Natural killer cell (primary cell): ENCODE measurements at regions not wholly inside any gene's neighbourhood (a gene's known extent, or its start where the extent isn't known, plus 50 kb on each side); places are given as distances from the start of the nearest gene placed in this dataset.
"Not testable (repeated sequence)": the region's sequence is repeated elsewhere in the genome, so short reads cannot be mapped to it uniquely, and the experiment has no call there.

ENCODE experiments used
- ATAC-seq, 3 donors: fragments of 150-1000 bp in 2 of 3; fragments of 200-7000 bp in 1 of 3; cut with Tn5 transposase; 1 replicate in 1 of 3; 2 replicates in 2 of 3; pipeline ENCODE4 v1.10.0; 2021; ENCODE audit warnings: mild to moderate bottlenecking in 2 of 3, moderate library complexity in 2 of 3
- DNase-seq, 2 donors: peaks; one replicate each; pipeline versions ENCODE4 v3.0.0 to v3.0.0-alpha.2; 2013 to 2021; ENCODE audit warnings: mixed read lengths in 1 of 2
- H3K27ac ChIP-seq: one replicate; pipeline ENCODE4 v1.5.1; 2013; ENCODE audit warnings: mild to moderate bottlenecking, low read length
- H3K27me3 ChIP-seq: one replicate; pipeline ENCODE4 v1.6.1; 2013; ENCODE audit warnings: low read length; ENCODE audit not compliant: control insufficient read depth, insufficient read depth
- H3K36me3 ChIP-seq: one replicate; pipeline ENCODE4 v1.6.1; 2013; ENCODE audit warnings: low read length; ENCODE audit not compliant: control insufficient read depth, insufficient read depth
- H3K4me1 ChIP-seq: one replicate; pipeline ENCODE4 v1.6.1; 2013; ENCODE audit warnings: low read length; ENCODE audit not compliant: control insufficient read depth, insufficient read depth
- H3K4me3 ChIP-seq: one replicate; pipeline ENCODE4 v1.5.1; 2013; ENCODE audit warnings: low read length
- H3K9me3 ChIP-seq: one replicate; pipeline ENCODE4 v1.6.1; 2013; ENCODE audit warnings: low read length; ENCODE audit not compliant: control insufficient read depth, insufficient read depth
- H3K27ac Mint-ChIP-seq, 2 donors: one replicate each; pipeline ENCODE4 v1.8.0; 2022; ENCODE audit warnings: mild to moderate bottlenecking in 2 of 2, mixed read lengths in 2 of 2, moderate library complexity in 1 of 2
- H3K27me3 Mint-ChIP-seq, 2 donors: one replicate each; pipeline ENCODE4 v1.8.0; 2022; ENCODE audit warnings: low read depth in 2 of 2, mixed read lengths in 2 of 2
- H3K36me3 Mint-ChIP-seq: one replicate; pipeline ENCODE4 v1.8.0; 2022; ENCODE audit warnings: mixed read lengths
- H3K4me1 Mint-ChIP-seq, 2 donors: one replicate each; pipeline ENCODE4 v1.8.0; 2022; ENCODE audit warnings: mixed read lengths in 2 of 2
- H3K4me3 Mint-ChIP-seq: one replicate; pipeline ENCODE4 v1.8.0; 2022; ENCODE audit warnings: mild to moderate bottlenecking, moderate library complexity, mixed read lengths
- H3K9me3 Mint-ChIP-seq, 2 donors: one replicate each; pipeline ENCODE4 v1.8.0; 2022; ENCODE audit warnings: mixed read lengths in 2 of 2
- WGBS: methylation state at CpG from one replicate; pipeline ENCODE4 v1.1.7; 2013; ENCODE audit warnings: missing lambda C conversion rate; ENCODE audit not compliant: insufficient coverage; 5-methylcytosine and 5-hydroxymethylcytosine counted together
- intact Hi-C: fragments of 100-400 bp; cut with micrococcal nuclease; formaldehyde crosslinking; loops from one replicate; pipeline ENCODE4 v1.14.2; 2022

DNA sequence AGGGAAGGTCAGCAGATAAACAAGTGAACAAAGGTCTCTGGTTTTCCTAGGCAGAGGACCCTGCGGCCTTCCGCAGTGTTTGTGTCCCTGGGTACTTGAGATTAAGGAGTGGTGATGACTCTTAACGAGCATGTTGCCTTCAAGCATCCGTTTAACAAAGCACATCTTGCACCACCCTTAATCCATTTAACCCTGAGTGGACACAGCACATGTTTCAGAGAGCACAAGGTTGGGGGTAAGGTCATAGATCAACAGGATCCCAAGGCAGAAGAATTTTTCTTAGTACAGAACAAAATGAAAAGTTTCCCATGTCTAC is 966.4 kb upstream of the DEFB115 start:
- DNase-seq, ATAC-seq, H3K9me3 ChIP-seq, H3K36me3 ChIP-seq, H3K27me3 ChIP-seq, H3K36me3 Mint-ChIP-seq, H3K4me3 ChIP-seq, H3K27me3 Mint-ChIP-seq, intact Hi-C loops, H3K27ac ChIP-seq, H3K9me3 Mint-ChIP-seq: not testable (repeated sequence)
- H3K4me1 Mint-ChIP-seq: peaks cover 26 to 47% of the 10 kb centered on the region in 2 donors
- peak overlapping the region; percentile 96 to 99 for H3K27ac Mint-ChIP-seq
- peaks cover 15% of the 10 kb centered on the region for H3K4me1 ChIP-seq
- WGBS: no CpG with 5 or more reads among the region's 4 CpGs
- H3K4me3 Mint-ChIP-seq: peak overlapping the region; percentile 83

- DNase-seq, H3K27me3 ChIP-seq, H3K27ac ChIP-seq, H3K4me3 Mint-ChIP-seq, H3K27ac Mint-ChIP-seq, H3K36me3 Mint-ChIP-seq, H3K9me3 ChIP-seq, ATAC-seq, H3K36me3 ChIP-seq, H3K9me3 Mint-ChIP-seq, intact Hi-C loops, H3K27me3 Mint-ChIP-seq, H3K4me3 ChIP-seq: not testable (repeated sequence)
- WGBS: 99% methylated on average over 24 of the region's 32 CpGs
- peaks cover 26 to 41% of the 10 kb centered on the region in 2 donors for H3K4me1 Mint-ChIP-seq
- H3K4me1 ChIP-seq: peaks cover 15% of the 10 kb centered on the region
Measured at GRCh38 chr20:30291686-30292085, 965.8 kb upstream of the DEFB115 start.

DNA sequence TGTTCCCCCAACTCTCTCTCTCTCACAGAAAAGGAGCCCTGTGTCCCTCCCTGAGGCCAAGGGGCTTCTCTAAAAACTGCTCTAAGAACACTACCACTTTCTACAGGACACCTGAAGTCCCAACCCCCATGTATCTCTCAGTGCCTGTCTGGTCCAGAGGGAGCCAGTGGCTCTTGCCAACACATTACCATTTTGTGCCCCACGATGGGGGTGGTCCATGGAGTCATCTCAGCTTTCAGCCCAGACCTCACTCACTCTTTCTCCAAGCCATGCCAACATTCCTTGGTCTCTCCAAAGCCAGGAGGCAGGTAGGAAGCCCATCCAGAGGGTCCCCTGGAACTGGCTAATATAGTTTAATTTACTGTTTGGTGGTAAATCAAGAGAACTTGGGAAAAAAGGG is 962.1 kb upstream of the DEFB115 start:
- not testable (repeated sequence) for ATAC-seq
- 28% methylated on average over 1 of the region's 1 CpG for WGBS

GRCh38 chr20:30295967-30296366 is 961.5 kb upstream of the DEFB115 start:
- WGBS: 81% methylated on average over 5 of the region's 9 CpGs
- H3K9me3 Mint-ChIP-seq, ATAC-seq, H3K27ac Mint-ChIP-seq, H3K36me3 Mint-ChIP-seq, intact Hi-C loops, H3K27me3 ChIP-seq, H3K4me3 Mint-ChIP-seq, H3K4me3 ChIP-seq, DNase-seq, H3K36me3 ChIP-seq, H3K4me1 ChIP-seq, H3K9me3 ChIP-seq, H3K27ac ChIP-seq: not testable (repeated sequence)
- peaks cover 0 to 15% of the 10 kb centered on the region in 2 donors for H3K27me3 Mint-ChIP-seq
- H3K4me1 Mint-ChIP-seq: peaks cover 6 to 17% of the 10 kb centered on the region in 2 donors

More for the DNA sequence above, 962.1 kb upstream of the DEFB115 start:
- H3K27ac Mint-ChIP-seq, H3K4me3 ChIP-seq, intact Hi-C loops, H3K27me3 ChIP-seq, H3K36me3 Mint-ChIP-seq, H3K9me3 ChIP-seq, H3K9me3 Mint-ChIP-seq, H3K36me3 ChIP-seq, DNase-seq, H3K4me1 ChIP-seq, H3K27ac ChIP-seq, H3K4me3 Mint-ChIP-seq: not testable (repeated sequence)
- H3K27me3 Mint-ChIP-seq: peaks cover 0 to 12% of the 10 kb centered on the region in 2 donors
- H3K4me1 Mint-ChIP-seq: peaks cover 11 to 18% of the 10 kb centered on the region in 2 donors

GRCh38 chr20:30297878-30298595 is 959.4 kb upstream of the DEFB115 start:
- H3K27ac Mint-ChIP-seq, ATAC-seq, H3K9me3 ChIP-seq, intact Hi-C loops, H3K4me1 ChIP-seq, H3K27ac ChIP-seq, H3K36me3 Mint-ChIP-seq, H3K36me3 ChIP-seq, H3K4me3 ChIP-seq, H3K4me3 Mint-ChIP-seq, H3K9me3 Mint-ChIP-seq, H3K27me3 ChIP-seq, DNase-seq: not testable (repeated sequence)
- Mint-ChIP-seq H3K27me3 (peaks cover 0 to 15% of the 10 kb centered on the region in 2 donors), H3K4me1 (peaks cover 5 to 22% of the 10 kb centered on the region in 2 donors)
- 83% methylated on average over 1 of the region's 1 CpG for WGBS

- H3K4me1 ChIP-seq, H3K9me3 ChIP-seq, H3K9me3 Mint-ChIP-seq, ATAC-seq, H3K27ac ChIP-seq, intact Hi-C loops, H3K36me3 ChIP-seq, H3K27me3 ChIP-seq, DNase-seq, H3K4me3 ChIP-seq, H3K36me3 Mint-ChIP-seq: not testable (repeated sequence)
- Mint-ChIP-seq H3K4me3 (peak overlapping the region; percentile 75), H3K27ac (peak overlapping the region in 1 of 2 donors; percentile 69), H3K4me1 (peaks cover 5 to 24% of the 10 kb centered on the region in 2 donors), H3K27me3 (peaks cover 0 to 15% of the 10 kb centered on the region in 2 donors)
- 25% methylated on average over 33 of the region's 33 CpGs for WGBS
Measured at GRCh38 chr20:30300220-30300642, 957.2 kb upstream of the DEFB115 start.

DNA sequence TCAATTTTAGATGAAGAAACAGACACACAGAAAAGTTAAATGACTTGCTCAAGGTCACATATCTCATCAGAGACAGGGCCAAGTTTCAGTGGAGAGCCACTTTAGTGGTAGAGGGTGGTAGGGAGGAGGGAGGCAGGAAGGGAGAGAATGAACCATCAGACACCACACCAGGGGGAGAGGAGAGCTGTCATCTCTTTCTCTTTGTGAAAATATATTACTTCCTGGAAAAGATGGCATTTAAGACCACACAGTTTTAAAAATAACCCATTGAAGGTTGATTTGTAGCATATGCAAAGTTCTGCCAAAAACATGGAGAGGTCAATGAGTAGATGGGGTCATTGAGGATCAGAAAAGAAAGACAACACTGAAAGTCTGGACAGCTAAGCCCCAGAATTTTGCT is 954.7 kb upstream of the DEFB115 start:
- H3K4me1 ChIP-seq, ATAC-seq, H3K4me3 Mint-ChIP-seq, H3K4me3 ChIP-seq, H3K9me3 Mint-ChIP-seq, H3K27me3 ChIP-seq, H3K27ac ChIP-seq, H3K36me3 Mint-ChIP-seq, intact Hi-C loops, DNase-seq, H3K9me3 ChIP-seq, H3K36me3 ChIP-seq: not testable (repeated sequence)
- Mint-ChIP-seq H3K4me1 (peaks cover 5 to 22% of the 10 kb centered on the region in 2 donors), H3K27ac (peak overlapping the region in 1 of 2 donors; percentile 31), H3K27me3 (peaks cover 0 to 15% of the 10 kb centered on the region in 2 donors)

GRCh38 chr20:30309938-30310337 is 947.5 kb upstream of the DEFB115 start:
- DNase-seq, H3K27ac ChIP-seq, H3K9me3 ChIP-seq, H3K4me3 ChIP-seq, H3K27ac Mint-ChIP-seq, H3K36me3 ChIP-seq, H3K4me1 ChIP-seq, H3K36me3 Mint-ChIP-seq, H3K27me3 Mint-ChIP-seq, H3K4me3 Mint-ChIP-seq, H3K27me3 ChIP-seq, H3K9me3 Mint-ChIP-seq, ATAC-seq, intact Hi-C loops, H3K4me1 Mint-ChIP-seq: not testable (repeated sequence)
- no CpG with 5 or more reads among the region's 1 CpG for WGBS
